Femur (tissue), 1 donor: ENCODE measurements at regions not wholly inside any gene's neighbourhood (a gene's known extent, or its start where the extent isn't known, plus 50 kb on each side); places are given as distances from the start of the nearest gene placed in this dataset.
"Not testable (repeated sequence)": the region's sequence is repeated elsewhere in the genome, so short reads cannot be mapped to it uniquely, and the experiment has no call there.

ENCODE experiments used
- DNase-seq: peaks from one replicate; pipeline ENCODE4 v3.0.0-alpha.2; 2017

GRCh38 chr9:25255216-25255615 lies 423.0 kb downstream of the TUSC1 start:
- DNase-seq: no peak

- no peak for DNase-seq
Observed at GRCh38 chr9:25254051-25254450, 424.2 kb downstream of the TUSC1 start.

- no peak for DNase-seq
Observed at GRCh38 chr9:25241421-25241820, 436.8 kb downstream of the TUSC1 start.

GRCh38 chr9:25226901-25227686 lies 451.1 kb downstream of the TUSC1 start:
- no peak for DNase-seq

GRCh38 chr9:25225938-25226760 lies 452.1 kb downstream of the TUSC1 start:
- no peak for DNase-seq

GRCh38 chr9:25224996-25225395 lies 453.2 kb downstream of the TUSC1 start:
- DNase-seq: no peak

- no peak for DNase-seq
Observed at GRCh38 chr9:25224309-25224708, 453.9 kb downstream of the TUSC1 start.

GRCh38 chr9:25212361-25212760 lies 465.9 kb downstream of the TUSC1 start:
- no peak for DNase-seq

GRCh38 chr9:25207402-25208195 lies 470.6 kb downstream of the TUSC1 start:
- peak; percentile 46 for DNase-seq

- DNase-seq: no peak
Observed at GRCh38 chr9:25206027-25206426, 472.2 kb downstream of the TUSC1 start.

GRCh38 chr9:25205285-25205684 lies 473.0 kb downstream of the TUSC1 start:
- DNase-seq: no peak

- DNase-seq: no peak
Observed at GRCh38 chr9:25177858-25178257, 500.4 kb downstream of the TUSC1 start.

GRCh38 chr9:25129537-25129936 lies 548.7 kb downstream of the TUSC1 start:
- DNase-seq: no peak

GRCh38 chr9:25121811-25122210 lies 556.4 kb downstream of the TUSC1 start:
- DNase-seq: no peak

- DNase-seq: no peak
Observed at GRCh38 chr9:25119041-25119440, 559.2 kb downstream of the TUSC1 start.

GRCh38 chr9:25117791-25118190 lies 560.5 kb downstream of the TUSC1 start:
- no peak for DNase-seq

GRCh38 chr9:25102204-25102603 lies 556.5 kb upstream of the IZUMO3 start:
- not testable (repeated sequence) for DNase-seq

- no peak for DNase-seq
Observed at GRCh38 chr9:25094518-25094917, 548.8 kb upstream of the IZUMO3 start.

GRCh38 chr9:25078202-25078601 lies 532.5 kb upstream of the IZUMO3 start:
- DNase-seq: no peak

GRCh38 chr9:25048098-25048724 lies 502.5 kb upstream of the IZUMO3 start:
- DNase-seq: no peak

- DNase-seq: not testable (repeated sequence)
Observed at GRCh38 chr9:25045469-25045868, 499.8 kb upstream of the IZUMO3 start.

GRCh38 chr9:25029743-25030142 lies 484.0 kb upstream of the IZUMO3 start:
- DNase-seq: no peak

GRCh38 chr9:25025686-25026085 lies 480.0 kb upstream of the IZUMO3 start:
- no peak for DNase-seq
